Loucy (cell line): ENCODE measurements at regions not wholly inside any gene's neighbourhood (a gene's known extent, or its start where the extent isn't known, plus 50 kb on each side); places are given as distances from the start of the nearest gene placed in this dataset.

Experiments
- H2AFZ ChIP-seq: fragments of 200-600 bp; sonication (generic); 2 replicates; pipeline ENCODE4 v1.6.0; 2016; ENCODE audit warnings: antibody characterized with exemption, mild to moderate bottlenecking, low read length, moderate library complexity
- H3F3A ChIP-seq: fragments of 200-600 bp; 2 replicates; pipeline ENCODE4 v1.6.0; 2016; ENCODE audit warnings: antibody characterized with exemption, low read depth, mild to moderate bottlenecking
- H3K27me3 ChIP-seq: fragments of 200-600 bp; sonication (generic); 2 replicates; pipeline ENCODE4 v1.6.1; 2014; ENCODE audit warnings: low read length, mild to moderate bottlenecking; ENCODE audit not compliant: insufficient read depth, poor library complexity, severe bottlenecking
- H3K36me3 ChIP-seq: fragments of 200-600 bp; sonication (generic); 2 replicates; pipeline ENCODE4 v1.6.1; 2016; ENCODE audit warnings: low read length; ENCODE audit not compliant: insufficient read depth
- H3K4me1 ChIP-seq: fragments of 200-600 bp; sonication (generic); 2 replicates; pipeline ENCODE4 v1.5.1; 2014; ENCODE audit warnings: low read length, mild to moderate bottlenecking; ENCODE audit not compliant: insufficient read depth, poor library complexity, severe bottlenecking
- H3K4me2 ChIP-seq: fragments of 200-600 bp; sonication (generic); 2 replicates; pipeline ENCODE4 v1.6.0; 2014; ENCODE audit warnings: antibody characterized with exemption, low read length, low read depth, mild to moderate bottlenecking; ENCODE audit not compliant: poor library complexity, severe bottlenecking
- H3K4me3 ChIP-seq: fragments of 200-600 bp; sonication (generic); 2 replicates; pipeline ENCODE4 v1.5.1; 2014; ENCODE audit warnings: low read length, mild to moderate bottlenecking, mixed read lengths; ENCODE audit not compliant: poor library complexity, severe bottlenecking
- H3K79me2 ChIP-seq: fragments of 200-600 bp; sonication (generic); 2 replicates; pipeline ENCODE4 v1.6.1; 2014; ENCODE audit warnings: low read length; ENCODE audit not compliant: insufficient read depth
- H3K9ac ChIP-seq: fragments of 200-600 bp; sonication (generic); 2 replicates; pipeline ENCODE4 v1.6.0; 2014; ENCODE audit warnings: mild to moderate bottlenecking, low read depth, low read length, moderate library complexity; ENCODE audit not compliant: poor library complexity, severe bottlenecking
- H3K9me2 ChIP-seq: fragments of 200-600 bp; sonication (generic); replicated peaks from 2 replicates; pipeline ENCODE4 v1.6.1; 2016; ENCODE audit warnings: low read depth, low read length, mixed read lengths
- H3K9me3 ChIP-seq: fragments of 200-600 bp; sonication (generic); 2 replicates; pipeline ENCODE4 v1.6.1; 2014; ENCODE audit warnings: mild to moderate bottlenecking, antibody characterized with exemption, low read length, low read depth; ENCODE audit not compliant: insufficient read depth
- H4K20me1 ChIP-seq: fragments of 200-600 bp; sonication (generic); 2 replicates; pipeline ENCODE4 v1.6.0; 2014; ENCODE audit warnings: antibody characterized with exemption, low read length, mild to moderate bottlenecking; ENCODE audit not compliant: insufficient read depth, poor library complexity, severe bottlenecking
- CTCF ChIP-seq: fragments of 200-600 bp; sonication (generic); conservative IDR thresholded peaks from 2 replicates; pipeline ENCODE4 v1.5.1; 2014; ENCODE audit warnings: mild to moderate bottlenecking, antibody characterized with exemption, low read length
- EZH2phosphoT487 ChIP-seq: fragments of 200-600 bp; IDR thresholded peaks from 2 replicates; pipeline ENCODE4 v1.6.1; 2018; ENCODE audit warnings: antibody characterized with exemption, mild to moderate bottlenecking, moderate library complexity, borderline replicate concordance

DNA sequence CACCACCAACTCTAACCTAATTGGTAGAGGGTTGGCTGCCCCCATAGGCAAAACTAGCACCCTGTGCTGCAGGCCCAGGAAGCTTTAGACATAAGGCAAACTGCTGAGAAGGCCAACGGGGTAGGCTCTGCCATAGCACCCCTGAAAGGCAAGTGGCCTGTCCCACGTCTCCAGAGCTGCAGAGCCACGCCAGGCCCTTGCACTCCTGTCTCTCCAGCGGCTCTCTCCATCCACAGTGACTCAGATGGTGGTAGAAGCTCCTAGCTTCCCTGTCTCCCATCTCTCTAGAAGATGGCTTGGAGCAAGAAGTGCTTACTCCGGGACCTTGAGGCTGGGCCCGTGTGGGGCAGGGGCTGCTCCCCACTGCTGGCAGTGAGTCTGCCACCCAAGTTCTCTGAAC is 310.6 kb upstream of the ZMIZ1 start:
- Histone ChIP-seq H3K9me2 (no peaks in the 10 kb centered on the region), H3F3A (no peaks in the 10 kb centered on the region), H3K36me3 (no peaks in the 10 kb centered on the region), H2AFZ (no peak overlapping the region), H3K79me2 (no peaks in the 10 kb centered on the region), H3K9me3 (no peaks in the 10 kb centered on the region), H3K9ac (no peak overlapping the region), H3K27me3 (no peaks in the 10 kb centered on the region), H3K4me3 (no peak overlapping the region), H3K4me2 (no peak overlapping the region), H3K4me1 (peaks cover 29% of the 10 kb centered on the region), H4K20me1 (no peaks in the 10 kb centered on the region)
- TF ChIP-seq EZH2phosphoT487 (no peak), CTCF (no peak)

DNA sequence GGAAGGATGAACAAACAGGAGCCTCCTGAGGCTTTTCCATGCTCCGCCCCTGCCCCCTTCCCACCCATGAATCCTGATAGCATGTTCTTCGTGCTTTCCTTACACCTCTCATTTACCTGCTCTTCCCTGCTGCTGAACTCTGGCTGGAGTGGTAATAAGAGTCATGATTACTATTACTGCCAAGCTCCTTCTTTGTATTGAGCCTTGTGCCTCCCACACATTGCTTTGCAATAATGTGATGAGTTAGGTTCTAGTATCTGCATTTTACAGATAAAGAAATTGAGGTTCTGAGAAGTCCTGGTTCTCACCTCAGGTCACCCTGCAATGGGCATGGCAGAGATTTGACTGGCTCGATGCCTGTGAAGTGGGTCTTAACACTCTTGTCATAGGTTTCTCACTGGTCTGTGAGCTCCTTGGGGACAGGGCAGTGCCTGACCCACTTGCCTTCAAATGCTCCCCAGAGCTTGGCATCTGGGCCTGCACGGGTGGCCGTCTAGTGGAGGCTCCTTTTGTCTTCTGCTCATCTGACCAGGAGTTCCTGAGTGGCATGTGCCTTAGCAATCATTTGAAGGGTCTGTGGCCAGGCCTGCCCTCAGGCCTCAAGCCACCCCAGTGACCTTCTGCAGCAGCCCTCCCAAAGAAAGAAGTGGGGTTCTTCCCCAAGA is 309.2 kb upstream of the ZMIZ1 start:
- no peaks in the 10 kb centered on the region for H4K20me1 ChIP-seq
- no peaks in the 10 kb centered on the region for H3F3A ChIP-seq
- no peaks in the 10 kb centered on the region for H3K36me3 ChIP-seq
- no peak overlapping the region for H3K4me3 ChIP-seq
- TF ChIP-seq CTCF (no peak), EZH2phosphoT487 (no peak)
- H3K9me3 ChIP-seq, result no peaks in the 10 kb centered on the region
- no peak overlapping the region for H3K4me2 ChIP-seq
- no peaks in the 10 kb centered on the region for H3K9me2 ChIP-seq
- no peaks in the 10 kb centered on the region for H3K27me3 ChIP-seq
- no peaks in the 10 kb centered on the region for H3K79me2 ChIP-seq
- no peak overlapping the region for H2AFZ ChIP-seq
- H3K4me1 ChIP-seq, result peaks cover 20% of the 10 kb centered on the region
- H3K9ac ChIP-seq, result no peak overlapping the region

- Histone ChIP-seq H3F3A (no peaks in the 10 kb centered on the region), H3K9me3 (no peaks in the 10 kb centered on the region), H3K9ac (no peak overlapping the region), H3K4me2 (no peak overlapping the region), H4K20me1 (no peaks in the 10 kb centered on the region), H3K36me3 (no peaks in the 10 kb centered on the region), H2AFZ (no peak overlapping the region), H3K27me3 (no peaks in the 10 kb centered on the region), H3K4me3 (no peak overlapping the region), H3K9me2 (no peaks in the 10 kb centered on the region), H3K4me1 (peaks cover 12% of the 10 kb centered on the region), H3K79me2 (no peaks in the 10 kb centered on the region)
- TF ChIP-seq CTCF (no peak), EZH2phosphoT487 (no peak)
Measured at GRCh38 chr10:78760463-78761310, 308.1 kb upstream of the ZMIZ1 start.
